ENCODE measurements at regions not wholly inside any gene's neighbourhood (a gene's known extent, or its start where the extent isn't known, plus 50 kb on each side); places are given as distances from the start of the nearest gene placed in this dataset.
A peak's percentile ranks its signal among the peaks of the same experiment; 100 is the strongest.

DNA sequence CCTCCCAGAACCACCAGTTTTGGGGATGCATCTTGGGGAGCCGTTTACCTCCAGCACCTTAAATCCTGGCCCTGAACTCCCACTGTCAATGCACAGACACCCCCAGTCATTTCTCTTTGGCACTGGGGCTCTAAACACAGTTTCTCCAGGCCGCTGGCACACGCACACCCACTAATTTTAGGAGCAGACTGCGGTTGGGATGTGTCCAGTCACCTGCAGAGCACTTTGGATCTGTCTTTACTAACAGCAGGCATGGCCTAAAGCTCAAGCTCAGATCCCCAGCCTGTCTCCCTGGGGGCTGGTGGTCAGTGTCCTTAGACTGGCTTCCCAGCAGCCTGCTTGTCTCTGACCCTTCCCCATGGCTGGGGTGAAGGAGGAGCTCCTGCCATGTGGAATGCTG lies 49.9 kb downstream of the SYNE3 start:
- DNase-seq, result no peak

DNA sequence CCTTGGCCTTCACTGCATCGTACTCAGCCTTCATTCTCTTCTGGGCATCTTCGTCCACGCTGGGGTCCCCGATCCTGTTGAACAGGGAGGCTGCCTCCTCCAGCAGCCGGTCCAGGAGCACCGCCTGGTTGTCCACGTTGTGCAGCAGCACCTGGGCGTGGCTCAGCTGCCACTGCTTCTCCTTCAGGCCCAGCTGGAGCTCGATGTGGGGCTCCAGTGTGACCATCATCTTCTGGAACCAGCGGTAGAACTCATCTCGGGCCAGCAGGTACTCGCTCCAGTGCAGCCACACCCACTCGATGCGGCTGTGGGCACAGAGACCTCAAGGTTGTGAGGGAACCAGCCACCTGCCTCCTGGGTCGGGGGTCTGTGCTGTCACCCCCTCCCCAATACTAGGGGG lies 50.5 kb downstream of the SYNE3 start:
- no peak for DNase-seq

DNA sequence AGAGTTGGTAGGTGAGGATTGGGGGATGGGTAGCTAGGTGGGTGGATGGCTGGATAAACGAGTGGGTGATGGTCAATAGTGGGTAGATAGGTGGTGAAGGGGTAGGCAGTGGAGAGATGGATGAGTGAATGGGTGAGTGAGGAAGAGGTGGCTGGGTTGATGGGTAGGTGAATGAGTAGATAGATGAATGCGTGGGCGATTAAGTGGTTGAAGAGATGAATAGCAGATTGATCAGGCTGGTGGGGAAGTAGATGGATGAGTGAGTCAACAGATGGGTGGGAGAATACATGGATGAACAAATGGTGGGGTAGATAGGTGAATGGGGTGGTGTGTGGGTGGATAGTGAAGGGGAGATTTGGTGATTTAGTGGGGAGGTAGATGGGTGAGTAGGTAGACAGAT lies 51.1 kb downstream of the SYNE3 start:
- DNase-seq, result no peak

DNA sequence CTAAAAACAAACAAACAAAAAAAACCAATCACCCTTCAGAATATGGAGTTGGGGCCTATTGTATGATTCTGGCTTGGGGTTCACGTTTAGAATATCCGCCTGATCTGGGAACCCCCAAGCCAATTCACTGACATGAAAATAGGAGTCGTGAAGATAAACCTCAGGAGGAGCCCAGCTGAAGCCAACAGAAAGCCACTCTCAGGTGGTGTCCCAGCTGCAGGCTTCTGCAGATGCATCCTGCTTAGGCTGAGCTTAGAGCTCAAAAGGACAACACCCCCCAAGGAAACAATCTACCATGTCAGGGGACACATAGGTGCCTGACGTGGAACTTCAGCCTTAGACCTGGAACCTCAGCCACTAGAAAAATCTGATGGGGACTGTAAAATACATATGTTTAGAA lies 51.9 kb downstream of the SYNE3 start:
- DNase-seq, result no peak

DNA sequence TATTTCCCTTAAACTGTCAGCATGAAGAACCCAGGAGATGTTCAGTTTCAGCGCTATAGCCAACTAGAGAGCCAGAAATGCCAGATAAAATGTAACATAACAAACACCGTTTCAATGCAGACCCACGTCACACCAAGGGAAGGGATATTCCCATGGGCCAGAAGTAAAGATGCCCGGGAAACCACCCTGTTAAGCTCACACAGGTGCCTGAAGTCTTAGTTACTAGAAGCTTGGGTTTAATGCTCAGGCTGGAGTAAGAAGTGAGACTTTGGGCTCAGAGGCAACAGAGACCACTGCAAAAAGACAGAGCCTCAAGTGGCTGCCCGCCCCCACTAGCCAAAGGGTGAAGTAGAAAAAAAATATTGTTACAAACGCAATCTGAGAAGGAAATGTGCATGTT lies 52.3 kb downstream of the SYNE3 start:
- no peak for DNase-seq

DNA sequence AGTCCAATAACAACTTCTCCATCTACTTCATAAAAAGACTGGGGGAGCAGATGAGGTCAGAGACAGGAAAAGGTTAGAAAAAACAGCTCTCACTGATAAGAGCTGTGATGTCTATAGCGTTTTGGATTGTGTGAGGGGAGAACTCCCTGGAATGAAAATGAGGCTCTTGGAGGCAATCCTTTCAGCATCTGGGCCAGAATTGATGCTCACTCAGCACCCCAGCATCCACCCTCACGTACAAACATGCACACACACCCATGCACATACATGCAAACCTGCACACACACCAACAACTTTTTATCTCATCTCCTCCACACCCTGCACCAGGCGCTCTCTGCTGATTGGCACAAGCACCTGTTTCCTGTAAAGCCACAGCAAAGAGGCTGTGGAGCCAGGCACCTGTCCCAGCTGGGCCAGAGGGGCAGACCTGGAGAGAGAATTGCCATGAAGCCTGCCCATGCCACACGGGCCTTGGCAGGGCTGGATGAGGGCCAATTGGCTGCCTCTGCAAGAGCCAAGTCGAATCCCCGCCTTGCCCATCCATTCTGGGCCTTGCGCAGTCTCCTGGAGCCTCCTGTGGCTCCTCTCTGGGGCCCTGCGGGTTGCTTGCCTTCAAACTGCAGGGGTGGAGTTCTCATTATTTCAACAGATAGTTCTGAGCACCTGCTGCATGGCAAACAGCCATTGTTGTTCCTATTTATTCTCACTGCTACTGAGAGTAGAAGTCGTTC lies 53.1 kb downstream of the SYNE3 start:
- peak; percentile 84 for DNase-seq

DNA sequence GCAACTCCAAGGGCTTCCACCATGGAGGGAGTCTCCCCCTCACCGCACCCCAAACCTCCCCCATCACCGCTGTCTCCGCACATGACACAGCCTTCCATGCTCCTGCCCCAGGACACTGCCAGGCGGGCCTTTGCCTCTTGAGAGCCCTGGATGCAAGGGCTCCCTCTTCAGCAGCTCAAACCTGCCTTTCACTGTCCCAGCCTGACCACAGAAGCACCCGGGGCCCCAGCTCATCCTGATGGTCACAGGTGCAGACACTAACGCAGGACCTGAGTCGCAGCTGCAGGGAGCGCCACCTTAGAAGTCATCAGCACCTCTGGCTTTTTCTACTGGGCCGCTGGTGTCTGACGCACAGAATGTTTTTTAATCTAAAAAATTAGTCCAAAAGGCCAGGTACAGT lies 54.0 kb downstream of the SYNE3 start:
- DNase-seq, result no peak

DNA sequence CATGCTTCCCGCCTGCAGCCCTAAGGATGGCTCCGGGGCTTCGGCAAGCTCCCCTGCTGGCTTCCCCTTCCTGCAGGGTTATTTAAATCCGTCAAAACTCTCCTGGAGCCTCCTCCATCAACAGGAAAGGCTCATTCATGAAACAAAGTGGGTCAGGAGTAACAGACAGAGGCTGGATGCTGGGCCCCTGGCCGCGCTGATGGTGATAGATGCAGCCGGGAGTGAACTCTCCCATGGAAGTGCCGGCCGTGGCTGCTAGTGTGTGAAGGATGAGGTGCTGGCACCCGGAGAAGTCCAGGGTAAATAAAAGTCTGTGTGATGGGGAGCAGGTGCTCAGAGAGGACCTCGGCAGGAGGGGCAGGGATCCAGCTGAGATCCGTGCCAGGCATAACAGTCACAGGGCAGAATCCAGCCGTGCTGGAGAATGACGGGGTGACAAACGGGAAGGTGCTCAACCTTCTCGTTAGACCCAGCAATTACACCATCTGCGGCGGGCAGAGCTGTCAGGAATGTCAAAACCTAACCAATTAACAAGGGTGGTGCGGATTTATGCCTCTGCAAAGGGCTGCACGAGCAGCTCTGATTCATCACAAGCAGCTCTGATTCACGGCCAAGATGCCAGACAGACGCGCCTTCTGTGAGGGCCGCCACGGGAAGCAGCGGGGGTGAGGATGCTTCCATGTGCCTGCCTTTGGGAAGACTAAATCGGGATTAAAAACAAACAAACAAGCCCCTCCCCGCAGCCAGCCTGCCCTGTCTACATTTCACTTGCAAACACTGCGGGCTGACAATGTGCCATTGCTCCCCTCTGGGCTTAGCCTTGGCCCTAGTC lies 55.6 kb downstream of the SYNE3 start:
- DNase-seq, result no peak

DNA sequence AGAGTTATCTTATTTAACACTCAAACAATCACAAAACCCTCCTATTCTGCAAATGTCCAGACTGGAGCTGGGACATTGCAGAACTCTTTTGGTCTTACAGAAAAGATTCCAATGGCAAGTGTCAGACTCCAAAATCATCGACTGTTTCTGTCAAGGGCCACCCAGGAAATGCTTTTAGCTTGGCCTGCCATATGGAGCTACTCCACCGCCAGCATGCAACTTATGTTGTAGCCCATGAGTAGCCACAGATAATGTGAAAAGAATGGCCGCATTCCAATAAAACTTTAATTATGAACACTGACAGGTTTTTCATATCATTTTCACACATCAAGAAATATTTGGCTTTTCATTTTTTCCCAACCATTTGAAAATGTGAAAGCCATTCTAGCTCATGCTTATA lies 57.5 kb downstream of the SYNE3 start:
- no peak for DNase-seq

DNA sequence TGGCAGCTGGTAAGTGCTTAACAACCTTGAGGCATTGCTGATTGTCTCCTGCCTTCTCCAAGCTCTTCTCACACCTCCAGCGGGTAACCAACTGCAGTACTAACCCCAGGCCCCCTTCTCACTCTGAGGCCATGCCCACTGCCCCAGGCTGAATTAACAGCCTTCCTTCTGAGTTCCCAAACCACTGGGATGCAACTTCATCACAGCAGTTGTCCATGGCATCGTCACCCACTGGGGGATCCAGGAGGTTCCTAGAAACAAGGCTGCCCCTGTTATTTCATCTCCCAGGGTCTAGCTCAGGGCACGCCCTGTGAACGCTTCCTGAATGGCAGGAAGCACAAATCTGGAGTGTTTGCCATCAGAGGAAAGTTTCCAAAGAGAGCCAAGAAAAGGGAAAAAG lies 58.0 kb downstream of the SYNE3 start:
- DNase-seq, result no peak

DNA sequence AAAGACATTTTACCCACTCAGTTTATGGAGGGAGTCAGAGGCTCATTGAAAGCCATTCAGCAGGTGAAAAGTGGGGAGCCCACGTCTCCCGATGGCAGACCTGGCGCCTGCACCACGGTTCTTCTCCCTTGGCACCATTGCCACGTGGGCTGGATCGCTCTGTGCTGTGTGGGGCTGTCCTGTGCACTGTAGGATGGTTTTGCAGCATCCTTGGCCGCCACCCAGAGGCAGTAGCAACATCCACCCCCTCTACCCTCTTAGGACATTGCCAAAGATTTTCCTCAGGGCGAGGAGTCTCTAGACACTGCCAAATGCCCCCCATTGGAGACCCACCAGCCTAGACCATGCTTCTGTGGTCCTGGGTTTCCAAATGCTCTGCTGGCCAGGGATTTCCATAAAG lies 60.2 kb downstream of the SYNE3 start:
- DNase-seq, result no peak

DNA sequence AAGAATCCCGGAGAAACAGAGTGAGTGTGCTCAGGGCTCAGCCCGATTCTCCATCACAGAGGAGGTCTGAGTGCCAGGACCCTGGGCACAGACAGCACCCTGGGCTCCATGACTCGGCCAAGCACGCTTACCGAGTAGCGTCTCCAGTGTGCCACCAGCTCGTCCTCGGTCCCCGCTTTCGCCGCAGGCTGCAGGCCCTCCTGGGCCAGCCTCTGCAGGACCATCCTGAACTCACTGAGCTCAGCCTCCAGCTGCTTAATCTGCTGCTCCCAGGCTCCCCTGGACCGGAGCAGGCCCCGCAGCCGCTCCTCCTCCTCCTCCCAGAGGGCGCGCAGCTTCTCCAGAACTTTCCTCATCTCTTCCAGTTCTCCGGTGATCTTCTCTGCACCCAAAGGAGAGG lies 61.2 kb downstream of the SYNE3 start:
- no peak for DNase-seq

DNA sequence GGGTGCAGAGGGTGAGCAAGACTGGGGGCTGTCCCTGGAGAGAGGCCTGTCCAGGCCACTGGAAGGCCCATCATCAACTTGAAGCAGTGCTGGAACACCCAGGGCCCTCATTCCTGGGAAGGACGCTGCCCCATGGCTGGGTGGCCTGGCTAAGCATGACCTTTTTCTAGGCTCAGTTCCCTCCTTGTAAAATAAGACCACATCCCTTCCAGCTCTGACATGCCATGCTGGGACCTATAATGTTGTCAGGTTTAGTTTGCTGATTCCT lies 62.8 kb downstream of the SYNE3 start:
- no peak for DNase-seq

DNA sequence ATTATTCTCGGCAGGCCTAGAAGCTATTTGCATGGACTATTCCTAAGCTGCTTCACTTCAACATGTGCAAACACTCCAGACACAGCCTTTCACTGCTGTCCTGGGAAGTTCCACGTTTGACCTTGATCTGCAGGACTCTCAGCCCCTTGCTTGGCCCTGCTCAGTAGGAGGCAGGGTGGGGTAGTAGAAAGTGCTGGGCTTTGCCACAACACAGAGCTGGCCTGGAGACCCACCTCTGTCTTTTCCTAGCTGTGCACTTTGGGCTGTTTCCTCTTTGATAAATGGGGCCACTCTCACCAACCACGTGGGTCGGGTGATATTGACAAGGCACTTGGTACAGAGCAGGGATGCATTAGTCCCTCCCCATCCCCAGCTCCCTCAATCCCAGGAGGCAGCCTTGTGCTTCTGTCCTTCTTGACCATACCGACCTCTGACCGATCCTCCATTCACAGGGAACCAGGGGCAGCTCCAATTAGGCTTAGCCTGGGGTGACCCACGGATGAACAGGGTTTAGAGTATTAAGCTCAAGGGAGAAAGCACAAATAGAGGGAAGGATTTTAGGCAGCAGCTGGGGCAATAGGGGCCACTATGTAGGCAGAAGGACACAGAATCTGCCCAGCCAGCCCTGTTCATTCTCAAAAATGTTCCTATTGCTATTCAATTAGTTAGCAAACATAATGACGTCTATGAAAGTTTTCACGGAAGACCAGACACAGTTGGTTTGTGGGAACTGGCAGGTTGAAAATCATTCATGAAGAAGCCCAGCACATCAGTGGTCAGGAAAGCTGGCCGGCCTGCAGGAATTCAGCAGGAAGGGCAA lies 63.3 kb downstream of the SYNE3 start:
- peak; percentile 15 for DNase-seq

DNA sequence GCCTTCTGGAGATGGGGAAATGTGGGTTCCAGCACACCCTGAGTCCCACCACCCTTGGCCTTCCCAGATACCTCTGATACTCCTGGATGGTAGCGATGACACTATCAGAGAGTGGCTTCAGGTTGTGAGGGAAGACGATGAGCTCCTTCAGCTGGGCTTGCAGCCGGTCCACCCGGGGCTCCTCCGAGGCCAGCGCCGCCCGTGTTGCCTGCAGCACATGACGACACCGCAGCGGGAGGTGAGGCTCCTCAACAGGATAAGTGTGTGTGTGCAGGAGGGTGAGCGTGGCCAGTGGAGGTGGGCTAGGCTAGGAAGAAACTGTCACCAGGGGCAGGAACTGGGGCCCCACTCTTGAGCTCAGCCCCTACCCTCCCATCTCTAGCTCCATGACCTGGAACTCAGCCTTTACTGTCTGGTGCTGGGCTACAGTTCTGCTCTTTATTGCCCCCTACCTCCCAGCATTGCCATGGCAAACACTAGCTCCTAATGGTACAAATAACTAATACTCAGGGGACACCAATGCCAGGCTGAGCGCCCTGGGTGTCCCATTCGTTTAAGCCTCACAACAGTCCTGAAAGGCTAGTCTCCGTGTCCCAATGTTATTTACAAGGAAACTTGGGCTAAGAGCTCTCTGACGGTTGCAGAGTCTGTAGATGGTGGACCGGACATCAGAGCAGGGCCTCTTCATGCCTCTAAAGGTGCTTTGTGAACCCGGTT lies 64.1 kb downstream of the SYNE3 start:
- peak; percentile 67 for DNase-seq

DNA sequence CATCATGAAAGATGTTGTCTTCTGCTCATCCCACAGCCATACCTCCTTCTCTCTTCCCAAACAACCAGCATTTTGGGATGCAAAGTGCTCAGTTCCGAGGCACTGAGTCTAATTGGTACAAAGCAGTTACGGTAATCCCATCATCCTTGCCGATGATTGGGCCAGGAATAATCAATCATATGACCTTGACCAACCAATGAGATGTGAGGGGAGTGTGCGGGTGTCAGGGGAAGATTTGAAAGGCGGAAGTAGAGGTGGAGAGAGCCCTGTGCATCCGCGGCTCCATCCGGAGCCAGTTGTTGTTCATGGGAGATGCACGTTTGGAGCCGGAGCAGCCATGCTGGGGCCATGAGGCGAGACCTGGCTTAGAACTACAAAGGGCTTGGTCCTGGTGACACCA lies 67.3 kb downstream of the SYNE3 start:
- DNase-seq, result no peak

DNA sequence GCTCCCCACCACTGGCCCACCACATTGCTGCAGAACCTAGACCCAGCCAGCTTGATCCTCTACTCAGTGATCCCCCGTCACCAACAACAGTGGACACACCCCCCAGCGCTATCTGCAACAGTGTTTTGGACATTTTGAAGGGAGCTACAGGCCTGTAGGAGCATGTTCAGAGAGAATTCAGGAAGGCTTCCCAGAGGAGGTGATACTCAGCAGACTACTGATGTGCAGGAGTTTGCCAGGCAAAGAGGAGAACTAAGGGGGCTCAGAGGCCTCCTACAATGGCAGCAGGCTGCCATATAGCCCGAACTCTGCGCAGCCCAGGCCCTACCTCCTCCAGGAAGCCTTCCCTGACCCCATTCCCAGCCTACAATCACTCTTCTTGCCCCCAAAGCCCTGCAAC lies 70.0 kb downstream of the SYNE3 start:
- DNase-seq, result no peak

DNA sequence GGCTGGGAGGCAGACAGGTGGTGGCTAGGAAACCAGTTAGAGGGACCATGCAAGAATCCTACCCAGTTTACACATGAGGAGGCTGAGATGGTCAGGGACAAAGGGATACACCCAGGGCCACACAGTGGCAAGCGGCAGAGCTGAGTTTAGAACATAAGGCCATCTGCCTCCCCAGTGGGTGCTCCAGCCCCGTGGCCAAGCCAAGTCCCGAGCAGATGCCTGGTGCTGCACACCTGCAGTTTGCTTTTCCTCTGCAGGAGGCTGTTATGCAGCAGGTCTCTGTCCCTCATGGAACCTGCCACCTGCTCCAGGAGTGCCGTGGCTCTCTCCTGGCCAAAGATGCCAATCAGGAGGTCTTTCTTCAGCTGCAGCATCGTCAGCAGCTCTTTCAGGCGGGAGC lies 70.8 kb downstream of the SYNE3 start:
- DNase-seq, result no peak

DNA sequence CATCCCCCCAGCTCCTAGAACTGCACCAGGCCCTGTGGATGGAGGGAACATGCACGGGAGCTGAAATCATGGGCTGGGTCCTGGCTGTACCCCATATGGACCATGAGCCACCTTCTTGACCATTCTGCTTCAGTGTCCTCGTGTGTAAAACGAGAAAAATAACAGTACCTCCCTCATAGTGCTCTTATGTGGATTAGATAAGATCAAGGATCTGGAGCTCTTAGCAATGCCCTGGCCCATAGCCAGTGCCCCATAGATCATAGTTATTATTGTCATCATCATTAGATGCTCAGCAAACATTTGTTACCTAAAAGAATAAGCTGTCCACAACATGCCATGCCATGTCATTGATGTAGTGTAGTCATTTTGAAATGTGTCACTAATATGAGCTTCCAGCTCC lies 71.3 kb downstream of the SYNE3 start:
- no peak for DNase-seq

DNA sequence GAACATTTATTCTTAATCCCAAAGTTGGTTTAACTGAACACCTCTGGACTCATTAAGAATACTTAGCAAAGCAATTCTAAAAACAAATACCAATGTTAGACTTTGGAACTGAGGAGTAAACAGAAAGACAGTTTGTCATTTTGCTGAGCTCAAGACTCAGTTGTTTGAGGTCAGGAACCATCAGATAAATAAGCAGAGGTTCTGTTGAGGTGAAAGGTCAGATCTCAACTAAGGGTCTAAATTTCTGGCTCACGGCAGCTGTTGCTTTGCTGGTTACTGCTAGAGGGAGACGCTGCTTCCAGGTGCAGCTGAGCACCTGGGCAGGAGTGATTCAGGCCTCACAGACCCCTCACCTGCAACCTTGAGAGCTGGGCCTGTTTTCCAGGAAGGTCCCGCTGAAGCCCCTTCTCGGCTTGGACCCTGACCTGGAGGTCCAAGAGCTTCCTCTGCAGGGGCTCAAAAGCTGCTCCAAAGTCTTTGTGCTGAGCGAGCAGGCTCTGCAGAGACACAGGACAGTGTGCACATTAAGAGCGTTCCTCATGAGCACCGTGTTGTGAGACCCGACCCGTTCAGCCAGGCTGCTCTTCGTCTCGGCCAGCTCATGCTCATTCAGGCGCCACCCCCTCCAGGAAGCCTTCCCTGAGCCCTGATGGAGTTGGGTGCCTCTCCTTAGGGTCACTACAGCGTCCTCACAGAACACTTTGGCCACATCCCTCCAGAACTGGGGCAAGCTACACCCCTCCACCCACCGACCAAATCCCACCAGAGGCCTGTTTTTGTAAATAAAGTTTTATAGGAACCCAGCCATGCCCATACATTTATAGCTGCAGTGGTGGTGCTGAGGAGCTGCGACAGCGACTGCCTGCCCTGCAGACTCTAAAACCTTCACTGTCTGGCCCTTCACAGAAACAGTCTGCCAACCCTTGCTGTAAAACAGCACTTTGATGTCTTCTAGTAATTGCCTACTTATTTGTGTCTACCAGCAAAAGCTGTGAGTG lies 72.0 kb downstream of the SYNE3 start:
- DNase-seq, result no peak

DNA sequence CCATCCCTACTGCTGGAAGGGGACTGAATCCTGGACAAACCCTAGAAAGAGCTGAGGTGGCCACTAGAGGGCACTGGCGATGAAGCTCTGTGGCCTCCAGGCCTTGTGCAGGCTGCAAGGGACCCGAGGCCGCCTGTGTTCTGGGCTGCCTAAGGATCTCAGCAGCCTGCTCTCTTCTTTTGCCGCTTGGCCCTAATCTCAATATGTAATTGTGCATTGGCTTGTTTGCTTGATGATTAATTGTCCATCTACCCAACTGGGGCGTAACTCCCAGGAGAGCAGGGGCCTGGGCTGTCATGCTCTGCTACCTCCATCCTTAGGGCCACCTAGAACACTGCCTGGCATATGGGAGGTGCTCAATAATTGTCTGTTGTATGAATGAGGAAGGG lies 73.8 kb downstream of the SYNE3 start:
- peak; percentile 90 for DNase-seq

DNA sequence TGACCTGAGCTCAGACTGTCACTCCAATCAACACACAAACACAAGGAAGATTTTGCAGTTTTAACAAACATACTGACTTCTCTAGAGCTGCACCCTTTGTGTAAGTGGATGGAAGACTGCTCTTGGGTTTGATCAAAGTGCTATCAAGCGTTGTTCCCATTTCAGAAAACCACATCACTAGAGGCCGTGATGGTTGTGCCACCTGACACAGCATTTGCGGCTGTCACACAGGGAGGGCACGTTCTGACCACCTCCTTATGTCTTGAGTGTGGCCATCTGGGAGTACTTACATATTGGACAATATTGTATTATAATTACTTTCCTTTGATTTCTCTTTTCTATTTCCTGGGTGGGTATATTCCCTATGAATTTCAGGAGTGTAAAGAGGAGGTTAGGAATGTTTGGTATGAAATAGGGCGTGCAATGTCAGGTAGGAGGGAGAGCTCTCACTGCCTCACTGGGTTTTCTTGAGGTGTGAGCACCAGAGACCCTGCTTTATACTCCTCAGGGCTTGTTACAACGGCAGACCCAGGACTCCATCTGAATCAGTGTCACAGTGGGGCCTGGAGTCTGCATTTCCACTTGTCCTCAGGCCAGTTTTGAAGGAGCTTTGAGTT lies 74.3 kb downstream of the SYNE3 start:
- DNase-seq, result no peak
